ENCODE measurements at regions not wholly inside any gene's neighbourhood (a gene's known extent, or its start where the extent isn't known, plus 50 kb on each side); places are given as distances from the start of the nearest gene placed in this dataset.

- no peak overlapping the region for H3K4me3 ChIP-seq (ENCODE audit: low read length)
- ATAC-seq (no peak), DNase-seq (no peak)
- Mint-ChIP-seq H3K4me1 (no peaks in the 10 kb centered on the region), H3K27ac (no peak overlapping the region), H3K9me3 (no peaks in the 10 kb centered on the region), H3K4me3 (no peak overlapping the region), H3K36me3 (no peaks in the 10 kb centered on the region), H3K27me3 (ENCODE audit: low read depth in 2 of 2) (peaks cover 6 to 8% of the 10 kb centered on the region in 2 donors)
- H3K9me3 ChIP-seq (ENCODE audit: control insufficient read depth, insufficient read depth, low read length) = no peaks in the 10 kb centered on the region
- H3K27ac ChIP-seq (ENCODE audit: low read length) = no peak overlapping the region
- 77% methylated on average over 1 of the region's 2 CpGs for WGBS (ENCODE audit: insufficient coverage)
- H3K4me1 ChIP-seq (ENCODE audit: control insufficient read depth, insufficient read depth, low read length) = no peaks in the 10 kb centered on the region
- TF ChIP-seq CTCF (IDR thresholded peaks at IDR 0.05) = no peak
- no peaks in the 10 kb centered on the region for H3K36me3 ChIP-seq (ENCODE audit: control insufficient read depth, insufficient read depth, low read length)
- intact Hi-C loops (cut with micrococcal nuclease) = no loop called here
- no peaks in the 10 kb centered on the region for H3K27me3 ChIP-seq (ENCODE audit: control insufficient read depth, insufficient read depth, low read length)
Observed at GRCh38 chr16:79982862-79983261, 382.3 kb upstream of the MAF start.

- DNase-seq (no peak), ATAC-seq (peak in 1 of 3 donors; percentile 3)
- no peak for TF ChIP-seq CTCF (IDR thresholded peaks at IDR 0.05)
- Histone ChIP-seq H3K4me3 (ENCODE audit: low read length) (no peak overlapping the region), H3K4me1 (ENCODE audit: control insufficient read depth, insufficient read depth, low read length) (no peaks in the 10 kb centered on the region), H3K9me3 (ENCODE audit: control insufficient read depth, insufficient read depth, low read length) (no peaks in the 10 kb centered on the region), H3K27ac (ENCODE audit: low read length) (no peak overlapping the region), H3K27me3 (ENCODE audit: control insufficient read depth, insufficient read depth, low read length) (no peaks in the 10 kb centered on the region), H3K36me3 (ENCODE audit: control insufficient read depth, insufficient read depth, low read length) (no peaks in the 10 kb centered on the region)
- H3K36me3 Mint-ChIP-seq = no peaks in the 10 kb centered on the region
- WGBS (ENCODE audit: insufficient coverage) = 86% methylated on average over 3 of the region's 4 CpGs
- H3K27ac Mint-ChIP-seq = no peak overlapping the region
- no peak overlapping the region for H3K4me3 Mint-ChIP-seq
- intact Hi-C loops (cut with micrococcal nuclease) = no loop called here
- no peaks in the 10 kb centered on the region for H3K9me3 Mint-ChIP-seq
- no peaks in the 10 kb centered on the region for H3K4me1 Mint-ChIP-seq
- peaks cover 6 to 8% of the 10 kb centered on the region in 2 donors for H3K27me3 Mint-ChIP-seq (ENCODE audit: low read depth in 2 of 2)
Observed at GRCh38 chr16:79982361-79982760, 381.8 kb upstream of the MAF start.

GRCh38 chr16:79981814-79982213 is 381.3 kb upstream of the MAF start:
- H3K4me3 Mint-ChIP-seq = no peak overlapping the region
- H3K27ac ChIP-seq (ENCODE audit: low read length) = no peak overlapping the region
- no peaks in the 10 kb centered on the region for H3K36me3 ChIP-seq (ENCODE audit: control insufficient read depth, insufficient read depth, low read length)
- peak in 1 of 3 donors; percentile 30 for ATAC-seq
- H3K36me3 Mint-ChIP-seq = no peaks in the 10 kb centered on the region
- peaks cover 6 to 8% of the 10 kb centered on the region in 2 donors for H3K27me3 Mint-ChIP-seq (ENCODE audit: low read depth in 2 of 2)
- intact Hi-C loops (cut with micrococcal nuclease) = no loop called here
- no peaks in the 10 kb centered on the region for H3K4me1 Mint-ChIP-seq
- no peak for DNase-seq
- 95% methylated on average over 4 of the region's 4 CpGs for WGBS (ENCODE audit: insufficient coverage)
- no peak overlapping the region for H3K4me3 ChIP-seq (ENCODE audit: low read length)
- no peaks in the 10 kb centered on the region for H3K9me3 ChIP-seq (ENCODE audit: control insufficient read depth, insufficient read depth, low read length)
- no peaks in the 10 kb centered on the region for H3K4me1 ChIP-seq (ENCODE audit: control insufficient read depth, insufficient read depth, low read length)
- no peaks in the 10 kb centered on the region for H3K27me3 ChIP-seq (ENCODE audit: control insufficient read depth, insufficient read depth, low read length)
- no peak for TF ChIP-seq CTCF (IDR thresholded peaks at IDR 0.05)
- no peaks in the 10 kb centered on the region for H3K9me3 Mint-ChIP-seq
- no peak overlapping the region for H3K27ac Mint-ChIP-seq
